Fibroblast of villous mesenchyme (primary cell): ENCODE measurements at regions not wholly inside any gene's neighbourhood (a gene's known extent, or its start where the extent isn't known, plus 50 kb on each side); places are given as distances from the start of the nearest gene placed in this dataset.

Source experiments
- DNase-seq: peaks from one replicate; pipeline ENCODE4 v3.0.0-alpha.2; 2010; ENCODE audit warnings: low read depth
- H3K4me3 ChIP-seq: 2 replicates; pipeline ENCODE4 v1.5.1; 2011; ENCODE audit warnings: low read depth, mild to moderate bottlenecking, low read length
- CTCF ChIP-seq: IDR thresholded peaks from 2 replicates; pipeline ENCODE4 v1.5.1; 2012; ENCODE audit warnings: low read depth, mild to moderate bottlenecking, low read length; ENCODE audit not compliant: insufficient read depth

- no peak overlapping the region for H3K4me3 ChIP-seq
- no peak for DNase-seq
- no peak for TF ChIP-seq CTCF
Measured at GRCh38 chr3:180311242-180311641, 274.5 kb upstream of the PEX5L start.

GRCh38 chr3:180316321-180316720 lies 279.6 kb upstream of the PEX5L start:
- no peak for DNase-seq
- TF ChIP-seq CTCF: no peak
- no peak overlapping the region for H3K4me3 ChIP-seq

- no peak for DNase-seq
- TF ChIP-seq CTCF: no peak
- H3K4me3 ChIP-seq: no peak overlapping the region
Measured at GRCh38 chr3:180319461-180319860, 282.5 kb upstream of the TTC14 start.

- TF ChIP-seq CTCF: no peak
- DNase-seq: no peak
Measured at GRCh38 chr3:180320631-180321030, 281.3 kb upstream of the TTC14 start.

GRCh38 chr3:180321534-180321933 lies 280.4 kb upstream of the TTC14 start:
- DNase-seq: no peak
- no peak overlapping the region for H3K4me3 ChIP-seq
- TF ChIP-seq CTCF: no peak

More at GRCh38 chr3:180320631-180321030, 281.3 kb upstream of the TTC14 start:
- H3K4me3 ChIP-seq: no peak overlapping the region

- no peak for DNase-seq
- no peak for TF ChIP-seq CTCF
- H3K4me3 ChIP-seq: no peak overlapping the region
Measured at GRCh38 chr3:180322829-180323228, 279.1 kb upstream of the TTC14 start.

GRCh38 chr3:180324791-180325190 lies 277.2 kb upstream of the TTC14 start:
- no peak for DNase-seq
- TF ChIP-seq CTCF: no peak
- no peak overlapping the region for H3K4me3 ChIP-seq
